Spleen (tissue), 7 donors: ENCODE measurements at regions not wholly inside any gene's neighbourhood (a gene's known extent, or its start where the extent isn't known, plus 50 kb on each side); places are given as distances from the start of the nearest gene placed in this dataset.

Experiments used
- POLR2A ChIP-seq, 3 donors: fragments of 450-650 bp; IDR thresholded peaks; one replicate each; pipeline ENCODE4 v1.5.1; 2017; ENCODE audit warnings: antibody characterized with exemption in 3 of 3, mild to moderate bottlenecking in 1 of 3
- POLR2AphosphoS5 ChIP-seq, 3 donors: sonication (generic); formaldehyde crosslinking; IDR thresholded peaks; one replicate each; pipeline ENCODE4 v1.5.1; 2017; ENCODE audit warnings: antibody characterized with exemption in 3 of 3
- TF ChIP-seq, protein P1 (sequence below), 11 experiments: fragments of 200-600 bp in 7 of 11; fragments of 450-650 bp in 4 of 11; sonication (generic) in 4 of 11; IDR thresholded peaks in 8 of 11; conservative IDR thresholded peaks in 3 of 11; 1 replicate in 7 of 11; 2 replicates in 4 of 11; pipeline versions ENCODE4 v1.4.0 to v1.8.0; 2016 to 2021; ENCODE audit warnings: antibody characterized with exemption in 11 of 11, inconsistent platforms in 4 of 11, mild to moderate bottlenecking in 1 of 11
- donor health status: DM: no; HTN: no; CAD: no; lungs with moderate emphysema.
- donor health status: DM: no; HTN: no; CAD: no.
- donor health status: DM: no; HTN: no; CAD: no.

DNA sequence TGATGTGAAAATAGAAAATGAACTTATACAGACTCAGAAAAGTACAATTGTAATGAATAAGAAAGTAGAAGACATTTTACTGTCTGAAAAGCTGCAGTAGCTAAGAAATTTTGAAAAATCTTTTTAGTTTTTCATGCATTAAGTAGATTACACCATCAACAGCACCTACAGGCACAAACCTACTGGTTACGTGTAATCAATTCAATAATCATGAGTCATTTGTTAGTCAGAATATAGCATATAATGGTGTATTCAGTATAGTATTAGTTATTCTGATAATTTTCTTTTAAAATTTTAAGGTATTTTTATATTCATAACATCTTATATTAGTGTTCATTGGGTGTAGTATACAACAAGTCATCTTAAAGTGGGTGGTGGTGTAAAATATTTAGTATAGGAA, 550.5 kb upstream of the GBE1 start:
- TF ChIP-seq, protein P1, sequence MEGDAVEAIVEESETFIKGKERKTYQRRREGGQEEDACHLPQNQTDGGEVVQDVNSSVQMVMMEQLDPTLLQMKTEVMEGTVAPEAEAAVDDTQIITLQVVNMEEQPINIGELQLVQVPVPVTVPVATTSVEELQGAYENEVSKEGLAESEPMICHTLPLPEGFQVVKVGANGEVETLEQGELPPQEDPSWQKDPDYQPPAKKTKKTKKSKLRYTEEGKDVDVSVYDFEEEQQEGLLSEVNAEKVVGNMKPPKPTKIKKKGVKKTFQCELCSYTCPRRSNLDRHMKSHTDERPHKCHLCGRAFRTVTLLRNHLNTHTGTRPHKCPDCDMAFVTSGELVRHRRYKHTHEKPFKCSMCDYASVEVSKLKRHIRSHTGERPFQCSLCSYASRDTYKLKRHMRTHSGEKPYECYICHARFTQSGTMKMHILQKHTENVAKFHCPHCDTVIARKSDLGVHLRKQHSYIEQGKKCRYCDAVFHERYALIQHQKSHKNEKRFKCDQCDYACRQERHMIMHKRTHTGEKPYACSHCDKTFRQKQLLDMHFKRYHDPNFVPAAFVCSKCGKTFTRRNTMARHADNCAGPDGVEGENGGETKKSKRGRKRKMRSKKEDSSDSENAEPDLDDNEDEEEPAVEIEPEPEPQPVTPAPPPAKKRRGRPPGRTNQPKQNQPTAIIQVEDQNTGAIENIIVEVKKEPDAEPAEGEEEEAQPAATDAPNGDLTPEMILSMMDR (IDR thresholded peaks at IDR 0.05 in 8 of 11, conservative IDR thresholded peaks at IDR 0.05 in 3 of 11) = no peak
- TF ChIP-seq POLR2A (IDR thresholded peaks at IDR 0.05) (no peak), POLR2AphosphoS5 (IDR thresholded peaks at IDR 0.05) (no peak)
